ENCODE measurements at regions not wholly inside any gene's neighbourhood (a gene's known extent, or its start where the extent isn't known, plus 50 kb on each side); places are given as distances from the start of the nearest gene placed in this dataset.

DNA sequence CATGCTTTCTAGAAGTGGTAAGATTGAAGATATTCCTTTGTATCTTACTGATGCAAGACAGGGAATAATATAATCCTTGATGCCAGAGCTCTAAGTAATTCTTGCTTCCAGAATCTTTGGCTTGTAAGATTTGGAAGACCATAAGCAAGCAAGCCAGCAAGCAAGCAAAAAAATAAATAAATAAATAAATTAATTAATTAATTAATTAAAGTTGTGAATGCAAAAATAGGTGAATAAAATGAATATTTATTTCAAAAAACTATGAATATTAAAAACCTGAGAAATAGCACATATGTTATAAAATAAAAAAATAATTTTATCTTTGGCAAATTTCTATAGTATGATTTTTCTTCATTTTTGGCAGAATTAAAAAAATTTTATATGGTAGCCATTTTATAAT lies 750.2 kb upstream of the ARRDC4 start:
- DNase-seq: no peak

- no peak for DNase-seq
Observed at GRCh38 chr15:97215629-97216028, 744.9 kb upstream of the ARRDC4 start.

GRCh38 chr15:97224191-97224641 lies 736.3 kb upstream of the ARRDC4 start:
- DNase-seq: no peak

DNA sequence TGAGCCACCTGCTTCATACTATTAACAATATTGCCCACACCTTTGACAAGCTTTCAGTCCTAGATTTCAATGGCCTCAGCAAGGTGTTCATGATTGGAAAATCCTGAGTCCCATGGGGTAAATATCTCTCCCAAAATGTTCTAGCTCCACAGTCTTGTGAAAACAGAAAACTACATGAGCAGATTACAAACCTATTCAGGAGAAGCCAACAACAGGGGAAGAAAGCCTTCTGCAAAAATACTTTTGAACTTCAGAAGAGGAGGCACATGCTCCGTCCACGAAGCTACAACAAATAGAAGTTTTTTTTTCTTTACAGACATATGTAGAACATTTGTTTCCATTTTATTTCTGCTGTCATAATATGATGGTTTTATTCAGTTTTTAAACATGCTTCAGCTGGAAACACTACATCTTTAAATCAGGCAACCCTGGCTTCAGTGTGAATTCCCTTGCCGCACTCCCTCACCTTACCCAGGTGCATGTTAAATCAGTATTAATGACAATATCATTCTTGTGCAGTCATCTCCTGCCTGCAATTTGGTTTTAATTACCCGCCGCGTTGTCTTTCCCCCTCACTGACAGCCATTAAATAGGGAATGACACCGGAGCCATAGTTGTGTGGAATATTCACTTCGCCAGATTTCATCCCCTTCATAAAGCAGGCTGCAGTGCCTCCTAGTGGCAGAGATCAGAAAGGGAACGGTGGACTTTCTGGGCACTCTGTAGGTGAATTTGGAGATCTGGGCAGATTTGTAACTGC lies 725.5 kb upstream of the ARRDC4 start:
- peak; percentile 66 for DNase-seq

DNA sequence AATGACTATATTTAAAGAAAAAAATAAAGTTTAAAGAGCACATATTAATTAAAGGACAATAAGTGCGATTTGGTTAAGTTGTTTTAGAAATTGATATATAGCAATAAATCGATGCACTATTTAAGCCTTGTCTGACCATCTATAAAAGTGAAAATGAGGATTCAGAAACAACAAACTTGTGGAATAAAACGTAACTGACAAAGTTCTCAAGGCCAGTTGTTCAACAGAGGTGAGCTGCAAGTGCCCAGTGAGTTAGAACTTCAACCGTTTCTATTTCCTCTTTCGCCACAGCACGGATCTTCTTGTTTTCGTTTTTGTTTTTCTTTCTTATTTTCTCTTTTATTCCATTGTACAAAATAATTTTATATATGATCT lies 724.9 kb upstream of the ARRDC4 start:
- DNase-seq: no peak

GRCh38 chr15:97236140-97236539 lies 724.4 kb upstream of the ARRDC4 start:
- DNase-seq: no peak

- DNase-seq: no peak
Observed at GRCh38 chr15:97237160-97237559, 723.3 kb upstream of the ARRDC4 start.

DNA sequence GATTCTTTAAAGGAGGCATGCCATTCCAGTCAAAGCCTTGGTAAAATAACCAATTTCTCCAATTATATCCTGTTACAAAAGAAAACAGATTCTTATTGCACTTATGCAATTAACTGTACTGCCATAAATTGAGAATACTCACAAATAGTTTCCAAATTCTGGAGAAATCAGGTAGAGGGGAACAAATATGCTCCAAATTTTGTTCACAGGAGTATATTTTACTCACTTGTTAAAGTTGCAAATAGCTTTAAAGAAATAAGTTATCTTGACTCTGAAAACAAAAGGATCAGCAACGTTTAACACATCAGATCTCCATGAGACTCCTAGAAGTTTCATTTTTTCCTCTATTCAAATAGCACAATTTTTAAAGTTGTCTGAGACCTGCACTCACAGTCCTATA lies 712.1 kb upstream of the ARRDC4 start:
- DNase-seq: no peak

DNA sequence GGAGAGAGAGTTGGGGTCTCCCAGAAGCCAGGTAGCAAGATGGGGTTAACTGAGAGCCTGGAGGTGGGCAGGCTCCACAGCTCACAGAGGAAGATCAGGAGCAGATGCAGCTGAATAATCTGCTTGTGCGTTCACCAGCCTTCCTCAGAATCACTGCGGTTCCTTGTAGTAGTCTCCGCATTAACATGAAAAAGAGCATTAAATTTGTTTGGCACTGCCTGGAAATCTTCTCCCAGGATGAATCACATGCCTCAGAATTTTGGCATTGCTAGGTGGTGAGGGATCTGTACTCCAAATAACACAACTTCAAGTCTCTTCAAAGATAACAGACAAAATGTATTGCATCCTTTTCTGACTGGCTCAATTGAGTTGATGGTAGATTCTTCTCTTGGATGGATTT lies 700.6 kb upstream of the ARRDC4 start:
- DNase-seq: no peak

- DNase-seq: no peak
Observed at GRCh38 chr15:97301166-97301565, 659.3 kb upstream of the ARRDC4 start.

DNA sequence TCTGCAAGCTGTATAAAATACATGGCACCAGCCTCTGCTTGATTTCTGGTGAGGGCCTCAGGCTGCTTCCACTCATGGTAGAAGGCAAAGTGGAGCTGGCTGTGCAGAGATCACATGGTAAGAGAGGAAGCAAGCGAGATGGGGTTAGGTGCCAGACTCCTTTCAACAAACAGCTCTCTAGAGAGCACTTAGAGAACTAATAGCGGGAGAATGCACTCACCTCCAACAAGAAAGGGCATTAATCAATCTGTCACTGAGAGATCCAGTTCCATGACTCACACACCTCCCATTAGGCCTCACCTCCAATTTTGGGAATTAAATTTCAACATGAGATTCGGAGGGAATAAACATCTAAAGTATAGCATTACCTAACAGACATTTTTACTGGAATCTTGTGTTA lies 644.1 kb upstream of the ARRDC4 start:
- DNase-seq: no peak

GRCh38 chr15:97317163-97317562 lies 643.3 kb upstream of the ARRDC4 start:
- no peak for DNase-seq

DNA sequence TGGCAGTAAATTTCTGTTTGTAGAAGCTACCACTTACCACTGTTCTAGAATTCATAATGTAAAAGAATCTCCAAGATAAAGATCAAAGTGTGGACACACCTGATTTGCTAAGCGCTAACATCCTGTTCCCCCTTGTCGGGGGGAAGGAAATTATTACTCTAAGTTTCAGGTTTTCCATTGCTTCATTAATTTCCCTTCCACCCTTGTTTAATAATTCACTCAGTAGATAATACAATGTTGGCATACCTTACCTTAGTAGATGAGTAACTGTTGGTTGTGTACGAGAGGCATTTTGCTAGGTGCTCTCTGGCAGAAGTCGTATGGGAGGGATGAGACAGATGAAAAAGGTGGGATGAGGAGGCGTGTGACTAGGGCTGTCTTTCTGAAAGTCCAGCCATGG lies 641.2 kb upstream of the ARRDC4 start:
- DNase-seq: no peak

- no peak for DNase-seq
Observed at GRCh38 chr15:97346221-97346620, 614.3 kb upstream of the ARRDC4 start.

- DNase-seq: no peak
Observed at GRCh38 chr15:97350813-97351212, 609.7 kb upstream of the ARRDC4 start.

GRCh38 chr15:97383516-97383915 lies 577.0 kb upstream of the ARRDC4 start:
- DNase-seq: no peak

GRCh38 chr15:97386940-97387339 lies 573.6 kb upstream of the ARRDC4 start:
- DNase-seq: no peak

DNA sequence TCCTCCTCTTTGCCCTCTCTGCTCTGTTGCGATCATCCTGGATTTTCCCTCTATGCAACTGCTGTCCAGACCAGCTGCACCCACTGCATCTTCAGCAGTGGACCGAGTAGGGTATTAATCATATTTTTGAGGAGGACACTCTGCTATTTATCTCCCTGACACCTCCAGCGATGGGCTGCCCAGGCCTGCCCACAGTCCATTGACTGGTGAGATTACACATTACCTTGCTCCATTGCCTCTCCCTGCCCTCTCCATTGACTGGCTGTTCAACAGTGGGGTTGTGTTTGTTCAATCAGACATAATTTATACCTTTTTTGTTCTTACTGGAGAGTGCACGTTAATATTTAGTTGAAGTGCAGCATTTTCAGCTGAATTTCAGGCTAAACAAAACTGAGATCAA lies 559.3 kb upstream of the ARRDC4 start:
- no peak for DNase-seq

GRCh38 chr15:97401970-97402369 lies 558.5 kb upstream of the ARRDC4 start:
- DNase-seq: no peak

DNA sequence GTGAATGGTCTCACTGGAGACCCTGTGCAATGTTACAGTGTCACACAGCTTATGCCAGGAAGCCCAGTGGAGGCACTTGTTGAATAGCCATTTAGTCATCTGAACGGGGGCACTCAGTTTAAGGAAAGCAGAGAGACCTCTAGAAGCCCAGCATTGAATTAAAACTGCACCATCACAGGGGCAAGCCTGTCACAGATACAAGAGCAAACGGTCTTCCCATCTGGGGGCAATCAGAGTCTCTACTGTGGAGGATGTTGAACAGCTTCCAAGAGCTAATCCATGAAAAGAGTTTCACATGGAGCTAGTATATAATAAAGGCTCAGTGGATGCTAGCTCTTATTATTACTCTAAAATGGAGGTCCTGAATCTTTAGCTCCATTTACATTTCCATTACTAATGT lies 553.7 kb upstream of the ARRDC4 start:
- DNase-seq: no peak

DNA sequence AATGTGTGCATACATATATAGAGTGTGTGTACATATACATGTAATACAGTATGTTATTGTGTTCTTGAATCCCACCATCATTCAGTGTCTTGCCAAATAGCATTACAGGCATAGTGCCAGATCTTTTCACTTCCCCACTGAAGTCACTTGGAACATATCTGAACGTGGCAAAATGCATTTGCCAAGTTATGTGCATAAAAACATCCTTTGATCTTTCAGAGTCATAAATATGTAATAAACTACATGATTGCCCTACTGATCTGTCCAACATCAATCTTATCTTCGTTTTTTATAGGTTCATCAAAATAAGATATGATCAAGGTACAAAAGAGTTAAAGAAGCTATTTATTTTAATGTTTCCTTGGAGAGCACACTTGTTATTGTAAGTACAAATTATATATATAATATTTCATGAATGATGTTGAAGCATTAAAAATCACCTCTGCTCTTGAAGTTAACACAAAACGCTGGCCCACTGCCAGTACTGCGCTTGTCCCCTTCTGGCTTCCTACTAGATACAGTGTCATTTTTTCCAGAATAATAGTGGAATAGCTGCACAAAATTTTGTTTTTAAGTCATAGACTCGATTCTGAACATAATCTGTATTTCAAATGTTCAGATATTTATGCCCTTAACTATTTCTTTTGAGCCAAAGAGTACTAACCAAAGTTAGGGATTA lies 549.5 kb upstream of the ARRDC4 start:
- DNase-seq: no peak

DNA sequence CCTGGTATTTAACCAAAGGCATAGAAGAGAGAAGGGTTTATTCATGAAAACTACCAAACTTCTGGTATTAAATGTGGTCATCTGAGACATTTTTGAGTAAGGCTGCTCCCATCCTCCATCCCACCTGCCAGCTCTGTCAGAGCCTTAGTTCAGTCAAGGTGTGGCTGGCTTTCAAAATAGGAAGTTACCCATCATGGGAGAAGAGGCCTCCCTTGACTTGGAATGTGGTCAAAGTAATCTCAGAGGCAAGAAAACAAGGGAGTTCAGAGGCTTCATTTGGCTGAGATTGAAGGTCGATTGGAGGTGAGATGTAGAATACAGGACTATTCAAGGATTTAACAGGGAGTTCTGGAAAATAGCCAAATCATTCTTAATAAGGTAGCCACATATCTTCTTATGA lies 540.4 kb upstream of the ARRDC4 start:
- DNase-seq: no peak

GRCh38 chr15:97425596-97425995 lies 534.9 kb upstream of the ARRDC4 start:
- DNase-seq: no peak

DNA sequence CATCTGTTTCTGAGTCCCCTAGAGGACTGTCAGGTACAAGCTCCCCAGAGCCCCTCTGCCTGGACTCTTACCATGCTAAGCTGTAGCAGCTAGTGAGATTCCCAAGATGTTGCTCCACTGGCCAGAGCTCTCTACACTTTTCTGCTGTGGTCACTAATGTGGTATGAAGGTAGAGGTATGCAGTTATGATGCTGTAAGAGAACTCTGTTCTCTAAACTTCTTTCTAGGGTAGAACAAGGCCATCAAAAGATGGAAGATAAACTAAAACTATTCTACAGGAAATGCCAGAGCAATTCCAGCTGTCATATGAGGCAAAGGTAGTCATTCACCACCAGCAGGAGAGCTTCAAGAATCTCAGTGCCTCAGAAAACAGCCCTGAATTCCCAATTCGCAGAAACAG lies 517.4 kb upstream of the ARRDC4 start:
- no peak for DNase-seq

GRCh38 chr15:97446138-97446537 lies 514.4 kb upstream of the ARRDC4 start:
- DNase-seq: no peak
